ENCODE measurements at regions not wholly inside any gene's neighbourhood (a gene's known extent, or its start where the extent isn't known, plus 50 kb on each side); places are given as distances from the start of the nearest gene placed in this dataset.

DNA sequence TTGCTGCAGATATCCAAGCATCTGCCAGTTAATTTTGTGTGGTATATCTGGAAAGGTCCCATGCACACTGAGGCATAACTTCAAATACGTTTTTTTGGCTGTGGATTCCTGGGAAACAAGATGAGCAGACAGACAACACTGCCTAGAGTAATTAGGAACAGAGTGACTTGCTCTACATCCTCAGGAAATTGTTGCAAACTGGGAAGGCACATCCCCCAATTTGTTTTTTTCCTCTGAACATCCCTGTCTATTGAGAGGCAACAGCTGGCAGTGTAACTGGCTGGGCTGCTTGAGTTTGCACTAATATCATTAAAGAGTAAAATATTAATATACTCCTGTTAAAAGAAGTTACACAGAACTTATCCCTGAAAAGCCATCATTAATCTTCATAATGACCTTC is 207.7 kb upstream of the SLIT2 start:
- no peak overlapping the region for H3K4me3 ChIP-seq (ENCODE audit: low read depth, low read length)
- DNase-seq (ENCODE audit: low read depth): no peak
- TF ChIP-seq, protein P1, sequence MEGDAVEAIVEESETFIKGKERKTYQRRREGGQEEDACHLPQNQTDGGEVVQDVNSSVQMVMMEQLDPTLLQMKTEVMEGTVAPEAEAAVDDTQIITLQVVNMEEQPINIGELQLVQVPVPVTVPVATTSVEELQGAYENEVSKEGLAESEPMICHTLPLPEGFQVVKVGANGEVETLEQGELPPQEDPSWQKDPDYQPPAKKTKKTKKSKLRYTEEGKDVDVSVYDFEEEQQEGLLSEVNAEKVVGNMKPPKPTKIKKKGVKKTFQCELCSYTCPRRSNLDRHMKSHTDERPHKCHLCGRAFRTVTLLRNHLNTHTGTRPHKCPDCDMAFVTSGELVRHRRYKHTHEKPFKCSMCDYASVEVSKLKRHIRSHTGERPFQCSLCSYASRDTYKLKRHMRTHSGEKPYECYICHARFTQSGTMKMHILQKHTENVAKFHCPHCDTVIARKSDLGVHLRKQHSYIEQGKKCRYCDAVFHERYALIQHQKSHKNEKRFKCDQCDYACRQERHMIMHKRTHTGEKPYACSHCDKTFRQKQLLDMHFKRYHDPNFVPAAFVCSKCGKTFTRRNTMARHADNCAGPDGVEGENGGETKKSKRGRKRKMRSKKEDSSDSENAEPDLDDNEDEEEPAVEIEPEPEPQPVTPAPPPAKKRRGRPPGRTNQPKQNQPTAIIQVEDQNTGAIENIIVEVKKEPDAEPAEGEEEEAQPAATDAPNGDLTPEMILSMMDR (conservative IDR thresholded peaks at IDR 0.05; ENCODE audit: low read depth, low read length): no peak

DNA sequence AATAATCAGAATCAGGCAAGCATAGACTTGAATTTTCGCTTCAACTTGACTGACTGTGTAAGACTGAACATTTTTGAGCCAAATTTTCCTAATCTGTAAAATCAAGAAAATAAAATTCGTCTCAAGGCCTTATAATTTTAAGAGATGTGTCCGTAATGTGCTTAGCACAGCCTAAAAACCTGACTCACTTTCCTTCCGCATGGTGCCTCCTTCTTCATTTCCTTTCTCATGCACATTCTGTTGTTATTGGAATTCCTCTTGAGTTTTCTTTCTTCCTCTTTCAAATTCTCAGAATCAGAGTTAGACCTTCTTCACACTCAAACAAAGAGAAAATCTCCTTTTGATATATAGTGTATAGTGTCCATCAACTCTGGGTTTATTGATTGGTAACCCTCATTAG is 208.9 kb upstream of the SLIT2 start:
- H3K4me3 ChIP-seq (ENCODE audit: low read depth, low read length): no peak overlapping the region
- TF ChIP-seq, protein P1 (conservative IDR thresholded peaks at IDR 0.05; ENCODE audit: low read depth, low read length): no peak
- DNase-seq (ENCODE audit: low read depth): no peak

DNA sequence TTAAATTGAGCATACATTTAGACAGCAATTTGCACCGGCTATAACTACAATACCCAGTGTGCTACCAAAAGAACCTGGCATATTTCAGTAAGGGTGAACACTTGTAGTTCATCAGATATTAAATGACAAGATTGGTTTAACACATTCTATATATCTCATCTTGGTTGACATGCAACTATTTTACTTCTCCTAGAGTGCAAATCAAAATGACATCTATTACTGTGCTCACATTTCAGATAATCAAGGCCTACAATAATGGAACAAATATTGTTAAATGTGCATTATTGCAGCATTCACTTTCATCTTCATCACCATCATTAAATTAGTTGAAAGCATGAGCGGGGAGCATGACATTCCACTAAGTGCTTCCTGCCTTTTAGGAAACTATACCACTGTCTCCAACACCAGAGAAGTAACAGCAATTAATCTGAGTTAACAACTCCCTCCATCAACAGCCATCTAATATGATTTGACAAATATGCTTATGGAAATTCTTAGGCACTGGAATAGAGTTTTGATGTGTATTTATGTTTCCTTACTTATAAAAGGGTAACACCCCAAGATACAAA is 209.8 kb upstream of the SLIT2 start:
- DNase-seq (ENCODE audit: low read depth): no peak
- TF ChIP-seq, protein P1 (conservative IDR thresholded peaks at IDR 0.05; ENCODE audit: low read depth, low read length): no peak
- H3K4me3 ChIP-seq (ENCODE audit: low read depth, low read length): no peak overlapping the region

DNA sequence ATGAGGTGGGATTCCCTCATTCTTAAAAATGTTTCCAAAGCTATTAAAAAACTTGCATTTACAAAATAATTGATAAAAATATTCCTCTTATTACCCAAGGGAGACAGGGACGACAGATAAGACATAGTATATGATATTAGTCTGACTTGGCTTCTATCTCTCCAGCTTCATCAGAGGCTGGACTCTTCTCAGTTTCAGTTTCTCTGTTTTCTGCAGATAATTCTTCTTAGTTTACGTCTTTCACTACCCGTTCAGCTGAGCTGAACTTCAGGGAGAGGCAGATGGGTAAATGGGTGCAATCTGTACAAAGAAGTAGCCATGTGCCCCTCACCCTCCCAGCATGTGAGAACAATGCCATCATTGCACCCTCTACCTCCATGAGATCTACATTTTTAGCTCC is 214.0 kb upstream of the SLIT2 start:
- TF ChIP-seq, protein P1 (conservative IDR thresholded peaks at IDR 0.05; ENCODE audit: low read depth, low read length): no peak
- no peak for DNase-seq (ENCODE audit: low read depth)

DNA sequence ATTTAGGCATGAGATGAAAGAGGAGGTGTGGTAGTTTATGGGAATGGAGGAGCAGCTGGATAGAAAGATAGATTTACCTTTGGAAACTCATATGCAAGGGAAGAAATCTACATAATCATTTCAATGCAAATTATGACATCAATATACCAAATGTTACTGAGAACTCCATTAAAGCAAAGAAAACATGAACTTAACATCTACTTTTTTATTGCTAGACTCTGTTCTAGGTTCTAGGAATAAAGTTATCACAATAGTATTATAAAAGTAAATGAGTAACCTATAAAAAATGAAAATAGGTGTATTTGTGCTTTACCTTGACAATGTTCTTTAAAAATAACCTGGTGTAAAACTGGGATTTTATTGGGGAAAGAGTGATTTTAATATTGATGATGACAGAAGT is 221.6 kb upstream of the SLIT2 start:
- no peak overlapping the region for H3K4me3 ChIP-seq (ENCODE audit: low read depth, low read length)
- DNase-seq (ENCODE audit: low read depth): no peak
- TF ChIP-seq, protein P1 (conservative IDR thresholded peaks at IDR 0.05; ENCODE audit: low read depth, low read length): no peak

More for the DNA sequence above, 214.0 kb upstream of the SLIT2 start:
- H3K4me3 ChIP-seq (ENCODE audit: low read depth, low read length): no peak overlapping the region

DNA sequence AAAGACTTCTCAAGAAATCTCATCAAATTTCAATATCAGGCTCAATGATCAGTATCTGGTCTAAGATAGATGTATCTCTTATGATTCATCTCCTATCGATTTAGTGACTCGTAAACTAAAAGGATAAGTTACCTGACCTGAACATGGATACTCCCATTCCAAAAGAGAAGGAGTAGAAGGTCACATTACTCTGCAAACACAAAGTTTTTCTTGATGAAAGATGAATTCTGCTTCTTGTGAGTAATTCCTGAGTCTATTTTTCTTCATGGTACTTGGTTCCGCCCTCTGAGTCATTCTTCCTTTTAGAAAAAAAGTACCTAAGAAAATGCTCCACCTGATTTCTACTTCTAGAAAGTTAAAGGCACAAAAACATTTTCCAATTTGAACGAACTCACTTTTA is 223.1 kb upstream of the SLIT2 start:
- peak; percentile 45 for DNase-seq (ENCODE audit: low read depth)
- H3K4me3 ChIP-seq (ENCODE audit: low read depth, low read length): no peak overlapping the region
- TF ChIP-seq, protein P1 (conservative IDR thresholded peaks at IDR 0.05; ENCODE audit: low read depth, low read length): no peak

DNA sequence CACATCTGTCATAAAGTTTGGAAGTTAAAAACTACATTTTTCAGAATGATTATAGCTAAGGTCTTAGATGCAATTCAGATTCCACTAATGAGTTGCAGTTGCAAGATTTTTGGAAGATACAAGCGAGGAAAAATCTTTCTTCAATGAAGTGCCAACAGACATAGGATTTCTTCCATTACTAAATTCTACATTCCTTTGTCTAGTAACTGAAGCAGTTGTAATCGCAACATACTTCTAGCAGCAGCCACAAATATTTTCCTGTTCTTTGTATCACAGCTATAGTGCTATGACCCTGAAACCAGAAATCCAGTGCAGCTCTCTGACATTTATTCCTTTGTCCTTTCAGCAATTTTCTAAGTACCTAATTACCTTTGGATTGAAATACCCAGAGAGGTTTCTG is 225.2 kb upstream of the SLIT2 start:
- TF ChIP-seq, protein P1 (conservative IDR thresholded peaks at IDR 0.05; ENCODE audit: low read depth, low read length): no peak
- DNase-seq (ENCODE audit: low read depth): peak; percentile 73
- no peak overlapping the region for H3K4me3 ChIP-seq (ENCODE audit: low read depth, low read length)

Measured in choroid plexus epithelial cell (primary cell).